ENCODE measurements at regions not wholly inside any gene's neighbourhood (a gene's known extent, or its start where the extent isn't known, plus 50 kb on each side); places are given as distances from the start of the nearest gene placed in this dataset.

GRCh38 chr1:194300340-194300739 is 1113.9 kb upstream of the B3GALT2 start:
- no peak for ATAC-seq
- intact Hi-C loops (cut with DNase I) = no loop called here
- WGBS, 4 donors = 80 to 92% (median 87%) methylated on average over 1 of the region's 1 CpG

GRCh38 chr1:194298007-194298598 is 1111.7 kb upstream of the B3GALT2 start:
- Histone ChIP-seq H3K9me3 (no peaks in the 10 kb centered on the region), H3K27me3 (no peaks in the 10 kb centered on the region), H3K27ac (no peak overlapping the region), H3K4me1 (no peaks in the 10 kb centered on the region), H3K4me3 (no peak overlapping the region), H3K36me3 (no peaks in the 10 kb centered on the region)
- intact Hi-C loops (cut with DNase I) = loop anchor here in 7 of 10 donors (5.0 to 10.0 kb wide), 4 partner anchors 893 to 1156 kb away; partner anchors contain the start of gene B3GALT2 (in 6 of the 7)
- DNase-seq (no peak), ATAC-seq (no peak)
- WGBS, 4 donors = 78 to 93% (median 87%) methylated on average over 1 of the region's 1 CpG
- TF ChIP-seq POLR2A (IDR thresholded peaks at IDR 0.05) (no peak), CTCF (IDR thresholded peaks at IDR 0.05) (no peak)

More at GRCh38 chr1:194300340-194300739, 1113.9 kb upstream of the B3GALT2 start:
- no peak for DNase-seq
- Histone ChIP-seq H3K36me3 (no peaks in the 10 kb centered on the region), H3K9me3 (no peaks in the 10 kb centered on the region), H3K4me1 (no peaks in the 10 kb centered on the region), H3K27me3 (no peaks in the 10 kb centered on the region), H3K27ac (no peak overlapping the region), H3K4me3 (no peak overlapping the region)
- no peak for TF ChIP-seq POLR2A (IDR thresholded peaks at IDR 0.05)
- no peak for TF ChIP-seq CTCF (IDR thresholded peaks at IDR 0.05)

GRCh38 chr1:194297094-194297493 is 1110.7 kb upstream of the B3GALT2 start:
- Histone ChIP-seq H3K4me1 (no peaks in the 10 kb centered on the region), H3K4me3 (no peak overlapping the region)

GRCh38 chr1:194296201-194296600 is 1109.8 kb upstream of the B3GALT2 start:
- Histone ChIP-seq H3K4me1 (no peaks in the 10 kb centered on the region), H3K27me3 (no peaks in the 10 kb centered on the region), H3K36me3 (no peaks in the 10 kb centered on the region), H3K4me3 (no peak overlapping the region), H3K9me3 (no peaks in the 10 kb centered on the region), H3K27ac (no peak overlapping the region)
- ATAC-seq (no peak), DNase-seq (no peak)
- 70 to 74% (median 71%) methylated on average over 2 of the region's 2 CpGs for WGBS, 4 donors
- TF ChIP-seq POLR2A (IDR thresholded peaks at IDR 0.05) (no peak), CTCF (IDR thresholded peaks at IDR 0.05) (no peak)
- intact Hi-C loops (cut with DNase I) = loop anchor here in 7 of 10 donors (5.0 to 10.0 kb wide), 4 partner anchors 891 to 1154 kb away; partner anchors contain the start of gene B3GALT2 (in 6 of the 7)

More at GRCh38 chr1:194297094-194297493, 1110.7 kb upstream of the B3GALT2 start:
- Histone ChIP-seq H3K27me3 (no peaks in the 10 kb centered on the region), H3K27ac (no peak overlapping the region), H3K36me3 (no peaks in the 10 kb centered on the region), H3K9me3 (no peaks in the 10 kb centered on the region)
- DNase-seq (no peak), ATAC-seq (no peak)
- intact Hi-C loops (cut with DNase I) = loop anchor here in 7 of 10 donors (5.0 to 10.0 kb wide), 4 partner anchors 892 to 1155 kb away; partner anchors contain the start of gene B3GALT2 (in 6 of the 7)
- 73 to 88% (median 75%) methylated on average over 2 of the region's 2 CpGs for WGBS, 4 donors
- TF ChIP-seq CTCF (IDR thresholded peaks at IDR 0.05) (no peak), POLR2A (IDR thresholded peaks at IDR 0.05) (no peak)

Measured in heart left ventricle (tissue), 16 donors.